ENCODE measurements at regions not wholly inside any gene's neighbourhood (a gene's known extent, or its start where the extent isn't known, plus 50 kb on each side); places are given as distances from the start of the nearest gene placed in this dataset.

DNA sequence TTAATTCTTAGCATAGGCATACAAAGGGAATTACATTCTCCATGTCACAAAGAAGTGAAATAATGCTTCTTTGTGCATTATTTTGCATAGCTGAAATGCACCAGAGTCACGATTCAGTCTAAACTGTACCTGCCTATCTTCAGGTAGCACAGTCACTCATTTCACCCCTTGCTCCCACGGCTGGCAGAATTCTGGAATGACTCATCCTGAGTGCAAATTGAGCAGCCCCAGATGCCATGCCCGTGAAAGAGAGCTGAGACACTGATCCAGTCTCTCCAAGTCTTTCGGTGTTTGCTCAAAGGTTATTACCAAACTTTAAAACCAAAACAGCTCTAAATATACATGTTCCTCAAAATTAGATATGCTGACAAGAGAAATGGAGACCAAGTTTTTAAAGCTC is 168.3 kb upstream of the POU3F3 start:
- no peak for TF ChIP-seq CTCF (conservative IDR thresholded peaks at IDR 0.05 in 1 of 2, IDR thresholded peaks at IDR 0.05 in 1 of 2; ENCODE audit: extremely low read depth in 1 of 2, insufficient read depth in 1 of 2, low read depth in 1 of 2, low read length in 2 of 2)
- TF ChIP-seq EZH2 (IDR thresholded peaks at IDR 0.05; ENCODE audit: borderline replicate concordance, low read length), result no peak

Data from mammary epithelial cell (primary cell).